HEK293 (cell line): ENCODE measurements at regions not wholly inside any gene's neighbourhood (a gene's known extent, or its start where the extent isn't known, plus 50 kb on each side); places are given as distances from the start of the nearest gene placed in this dataset.

Source experiments
- CTCF ChIA-PET: fragments of 350-600 bp; formaldehyde crosslinking; extraction: SDS; loops from one replicate; lab custom pipeline; 2021; ENCODE audit warnings: antibody characterized with exemption; lab: Yijun Ruan, JAX
- POLR2A ChIA-PET: fragments of 300-600 bp; formaldehyde crosslinking; extraction: SDS; loops from one replicate; lab custom pipeline; 2020; ENCODE audit warnings: antibody characterized with exemption, inconsistent platforms; lab: Yijun Ruan, JAX
- H3K27ac ChIP-seq: fragments of 200-500 bp; sonication (Bioruptor generic); 2 replicates; pipeline ENCODE4 v1.5.1; 2014; ENCODE audit warnings: low read depth, low read length, control low read depth, inconsistent platforms; ENCODE audit errors: extremely low read depth
- H3K36me3 ChIP-seq, 2 experiments: fragments of 200-500 bp in 1 of 2; sonication (Bioruptor generic) in 1 of 2; 1 replicate in 1 of 2; 2 replicates in 1 of 2; pipeline ENCODE4 v1.5.1; 2014 to 2017; ENCODE audit warnings: inconsistent platforms in 2 of 2, low read length in 2 of 2; ENCODE audit not compliant: control insufficient read depth in 2 of 2, insufficient read depth in 1 of 2
- H3K4me1 ChIP-seq: fragments of 200-500 bp; sonication (Bioruptor generic); 2 replicates; pipeline ENCODE4 v1.5.1; 2014; ENCODE audit warnings: mild to moderate bottlenecking, low read length, inconsistent platforms; ENCODE audit not compliant: control insufficient read depth, insufficient read depth
- H3K4me3 ChIP-seq: 2 replicates; pipeline ENCODE4 v1.5.1; 2011; ENCODE audit warnings: low read depth, mild to moderate bottlenecking, control low read depth, low read length, moderate library complexity
- H3K9me3 ChIP-seq: fragments of 200-500 bp; sonication (Bioruptor generic); 2 replicates; pipeline ENCODE4 v1.5.1; 2014; ENCODE audit warnings: low read depth, low read length, inconsistent platforms; ENCODE audit not compliant: control insufficient read depth, insufficient read depth
- GFI1B ChIP-seq: fragments of 450-650 bp; formaldehyde crosslinking; IDR thresholded peaks from 2 replicates; pipeline ENCODE4 v1.5.1; 2016; ENCODE audit warnings: missing biosample characterization, missing genetic modification characterization
- PRDM4 ChIP-seq: fragments of 450-650 bp; formaldehyde crosslinking; IDR thresholded peaks from 2 replicates; pipeline ENCODE4 v1.5.1; 2017; ENCODE audit warnings: missing biosample characterization, missing genetic modification characterization
- SCRT2 ChIP-seq: fragments of 450-650 bp; formaldehyde crosslinking; IDR thresholded peaks from 2 replicates; pipeline ENCODE4 v1.5.1; 2016; ENCODE audit warnings: missing biosample characterization, missing genetic modification characterization
- TRIM28 ChIP-seq: IDR thresholded peaks from 2 replicates; pipeline ENCODE4 v1.6.1; 2011; ENCODE audit warnings: low read length, control low read depth, borderline replicate concordance
- ZNF10 ChIP-seq: fragments of 450-650 bp; formaldehyde crosslinking; IDR thresholded peaks from 2 replicates; pipeline ENCODE4 v1.5.1; 2017; ENCODE audit warnings: missing biosample characterization, missing genetic modification characterization
- ZNF112 ChIP-seq: fragments of 450-650 bp; formaldehyde crosslinking; IDR thresholded peaks from 2 replicates; pipeline ENCODE4 v1.5.0; 2017; ENCODE audit warnings: missing biosample characterization, missing genetic modification characterization
- ZNF16 ChIP-seq: fragments of 450-650 bp; formaldehyde crosslinking; IDR thresholded peaks from 2 replicates; pipeline ENCODE4 v1.5.1; 2016; ENCODE audit warnings: low read depth, missing biosample characterization, missing genetic modification characterization
- ZNF169 ChIP-seq: fragments of 450-650 bp; formaldehyde crosslinking; IDR thresholded peaks from 2 replicates; pipeline ENCODE4 v1.5.1; 2016; ENCODE audit warnings: missing biosample characterization, missing genetic modification characterization
- ZNF391 ChIP-seq: fragments of 450-650 bp; formaldehyde crosslinking; IDR thresholded peaks from 2 replicates; pipeline ENCODE4 v1.5.1; 2016; ENCODE audit warnings: low read depth, missing biosample characterization, missing genetic modification characterization, borderline replicate concordance
- ZNF394 ChIP-seq: fragments of 450-650 bp; formaldehyde crosslinking; IDR thresholded peaks from 2 replicates; pipeline ENCODE4 v1.5.1; 2016; ENCODE audit warnings: missing biosample characterization, missing genetic modification characterization, mild to moderate bottlenecking, moderate library complexity, borderline replicate concordance
- ZNF416 ChIP-seq: fragments of 450-650 bp; formaldehyde crosslinking; IDR thresholded peaks from 2 replicates; pipeline ENCODE4 v1.5.1; 2016; ENCODE audit warnings: missing biosample characterization, missing genetic modification characterization
- ZNF521 ChIP-seq: fragments of 450-650 bp; formaldehyde crosslinking; IDR thresholded peaks from 2 replicates; pipeline ENCODE4 v1.5.1; 2017; ENCODE audit warnings: missing biosample characterization, mild to moderate bottlenecking, missing genetic modification characterization
- ZNF645 ChIP-seq: fragments of 450-650 bp; formaldehyde crosslinking; IDR thresholded peaks from 2 replicates; pipeline ENCODE4; 2016; ENCODE audit warnings: missing biosample characterization, missing genetic modification characterization
- ZNF701 ChIP-seq: fragments of 450-650 bp; formaldehyde crosslinking; IDR thresholded peaks from 2 replicates; pipeline ENCODE4 v1.5.1; 2016; ENCODE audit warnings: missing biosample characterization, missing genetic modification characterization
- ZNF707 ChIP-seq: fragments of 450-650 bp; formaldehyde crosslinking; IDR thresholded peaks from 2 replicates; pipeline ENCODE4 v1.5.1; 2016; ENCODE audit warnings: missing biosample characterization, missing genetic modification characterization
- ZNF76 ChIP-seq: fragments of 450-650 bp; formaldehyde crosslinking; IDR thresholded peaks from 2 replicates; pipeline ENCODE4; 2016; ENCODE audit warnings: low read depth, missing biosample characterization, missing genetic modification characterization, borderline replicate concordance
- ZNF785 ChIP-seq: fragments of 450-650 bp; formaldehyde crosslinking; IDR thresholded peaks from 2 replicates; pipeline ENCODE4 v1.5.1; 2016; ENCODE audit warnings: missing biosample characterization, missing genetic modification characterization
- ZSCAN16 ChIP-seq: fragments of 450-650 bp; formaldehyde crosslinking; IDR thresholded peaks from 2 replicates; pipeline ENCODE4 v1.5.1; 2016; ENCODE audit warnings: missing biosample characterization, missing genetic modification characterization
- TF ChIP-seq, protein P1 (sequence below): fragments of 450-650 bp; formaldehyde crosslinking; IDR thresholded peaks from 2 replicates; pipeline ENCODE4 v1.5.1; 2016; ENCODE audit warnings: missing biosample characterization, missing genetic modification characterization
- TF ChIP-seq, protein P2 (sequence below): fragments of 450-650 bp; formaldehyde crosslinking; IDR thresholded peaks from 2 replicates; pipeline ENCODE4 v1.5.1; 2016; ENCODE audit warnings: missing biosample characterization, missing genetic modification characterization, low read depth

DNA sequence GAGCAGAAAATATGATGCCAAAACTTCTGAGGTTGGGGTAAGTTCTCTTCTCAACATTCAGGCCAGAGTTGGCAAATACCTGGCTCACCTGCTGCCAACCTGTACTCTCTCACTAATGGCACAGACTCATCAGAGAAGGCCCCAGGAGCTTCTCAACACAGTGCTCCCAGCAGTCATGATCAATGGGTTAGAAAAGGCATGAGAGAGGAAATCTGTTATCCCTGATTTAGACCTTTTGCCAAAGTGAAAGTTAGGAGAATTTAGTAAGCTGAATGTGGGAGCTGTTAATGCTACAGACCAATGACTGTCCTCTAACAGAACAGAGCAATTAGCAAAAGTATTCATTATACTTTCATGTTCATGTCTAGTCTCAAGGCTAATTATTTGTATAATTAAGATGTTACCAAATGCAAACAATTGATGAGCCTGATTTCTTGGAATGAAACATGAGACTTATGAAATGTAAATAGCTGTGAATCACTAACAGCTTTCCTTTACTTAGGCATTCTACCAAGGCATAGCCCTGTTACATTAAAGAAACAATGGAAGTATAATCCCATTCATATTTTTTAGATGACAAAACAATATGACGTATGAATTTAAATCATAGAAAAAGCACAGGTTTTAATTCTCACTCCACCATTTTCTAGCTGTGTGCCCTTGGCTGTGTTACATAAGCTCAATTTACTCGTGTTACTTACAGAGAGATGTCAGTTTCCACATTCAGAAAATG, 68.7 kb upstream of the MARCHF10 start:
- POLR2A ChIA-PET: no interaction called here
- TF ChIP-seq ZNF707 (tag by site-specific recombination): no peak
- TF ChIP-seq ZNF76 (tag by site-specific recombination): no peak
- Histone ChIP-seq H3K4me1 (no peaks in the 10 kb centered on the region), H3K9me3 (no peaks in the 10 kb centered on the region), H3K36me3 (no peaks in the 10 kb centered on the region), H3K4me3 (no peak overlapping the region), H3K27ac (no peak overlapping the region)
- CTCF ChIA-PET: interaction anchor here (1.1 kb wide), 1 partner anchor 119 kb away, joined by 3 read pairs; no protein-coding TSS in a partner anchor

- CTCF ChIA-PET: interaction anchor here (1.5 kb wide), 1 partner anchor 92 kb away, joined by 5 read pairs; no protein-coding TSS in a partner anchor
These were observed 67.9 kb upstream of the MARCHF10 start for GRCh38 chr17:62876063-62876462.

DNA sequence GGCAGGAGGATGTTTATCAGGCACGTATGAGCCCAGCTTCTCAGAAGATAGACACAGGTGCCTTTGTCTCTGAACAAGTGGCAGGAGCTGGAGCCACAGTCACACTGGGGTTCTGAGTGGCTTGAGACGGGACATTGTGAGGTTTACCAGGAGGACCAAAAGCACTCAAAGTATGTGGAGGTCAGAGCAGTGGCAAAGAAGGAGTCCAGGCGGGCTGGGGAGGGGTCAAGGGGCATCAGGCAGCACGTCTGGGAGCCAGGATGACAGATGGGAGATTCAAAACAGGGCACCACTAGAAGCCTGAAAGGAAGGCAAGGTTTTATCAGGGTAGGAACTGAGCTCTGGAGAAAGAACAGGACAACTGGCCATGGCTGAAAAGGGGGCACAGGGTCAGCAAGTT, 67.2 kb upstream of the MARCHF10 start:
- H3K4me1 ChIP-seq: no peaks in the 10 kb centered on the region
- POLR2A ChIA-PET: no interaction called here
- no peaks in the 10 kb centered on the region for H3K36me3 ChIP-seq
- H3K27ac ChIP-seq: no peak overlapping the region
- TF ChIP-seq ZNF785: no peak
- no peak for TF ChIP-seq ZNF169
- no peak for TF ChIP-seq ZNF391 (tag by site-specific recombination)
- no peak for TF ChIP-seq ZNF10 (tag by site-specific recombination)
- no peak for TF ChIP-seq ZNF645 (tag by site-specific recombination)
- TF ChIP-seq ZSCAN16 (tag by site-specific recombination): no peak
- no peak for TF ChIP-seq ZNF16 (tag by site-specific recombination)
- H3K9me3 ChIP-seq: no peaks in the 10 kb centered on the region
- CTCF ChIA-PET: interaction anchor here (0.6 to 1.5 kb wide), 2 partner anchors 93 to 169 kb away, joined by 3 to 5 read pairs; no protein-coding TSS in a partner anchor
- no peak overlapping the region for H3K4me3 ChIP-seq

More at GRCh38 chr17:62876063-62876462, 67.9 kb upstream of the MARCHF10 start:
- POLR2A ChIA-PET: no interaction called here
- TF ChIP-seq SCRT2: peak; percentile 54; the same call in 1 of the 2 replicates
- TF ChIP-seq GFI1B: no peak
- H3K4me3 ChIP-seq: no peak overlapping the region
- no peaks in the 10 kb centered on the region for H3K4me1 ChIP-seq
- H3K27ac ChIP-seq: no peak overlapping the region
- no peaks in the 10 kb centered on the region for H3K9me3 ChIP-seq
- no peaks in the 10 kb centered on the region for H3K36me3 ChIP-seq

DNA sequence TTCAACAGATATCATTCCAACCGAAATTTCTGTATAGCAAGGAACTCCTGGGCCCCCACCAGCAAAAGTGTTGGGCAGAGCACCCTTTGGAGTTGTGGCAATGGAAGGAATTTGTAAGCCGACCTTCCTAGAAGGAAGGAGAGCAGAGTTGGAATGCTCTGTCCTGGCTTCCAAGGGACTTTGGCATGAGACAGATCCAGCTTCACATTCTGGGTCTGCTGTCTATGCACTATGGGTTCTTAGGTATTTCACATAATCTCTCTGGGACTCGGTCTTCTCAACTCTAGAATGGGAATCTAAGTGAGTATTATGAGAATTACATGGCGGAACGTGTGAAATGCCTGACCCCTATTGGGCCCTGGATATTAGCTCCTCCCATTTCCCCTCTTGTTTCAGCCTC, 63.2 kb upstream of the MARCHF10 start:
- Histone ChIP-seq H3K9me3 (no peaks in the 10 kb centered on the region), H3K27ac (no peak overlapping the region), H3K4me1 (no peaks in the 10 kb centered on the region), H3K4me3 (no peak overlapping the region), H3K36me3 (no peaks in the 10 kb centered on the region)
- ChIA-PET CTCF (no interaction called here), POLR2A (no interaction called here)
- no peak for TF ChIP-seq ZNF521 (tag by site-specific recombination)
- TF ChIP-seq, protein P1, sequence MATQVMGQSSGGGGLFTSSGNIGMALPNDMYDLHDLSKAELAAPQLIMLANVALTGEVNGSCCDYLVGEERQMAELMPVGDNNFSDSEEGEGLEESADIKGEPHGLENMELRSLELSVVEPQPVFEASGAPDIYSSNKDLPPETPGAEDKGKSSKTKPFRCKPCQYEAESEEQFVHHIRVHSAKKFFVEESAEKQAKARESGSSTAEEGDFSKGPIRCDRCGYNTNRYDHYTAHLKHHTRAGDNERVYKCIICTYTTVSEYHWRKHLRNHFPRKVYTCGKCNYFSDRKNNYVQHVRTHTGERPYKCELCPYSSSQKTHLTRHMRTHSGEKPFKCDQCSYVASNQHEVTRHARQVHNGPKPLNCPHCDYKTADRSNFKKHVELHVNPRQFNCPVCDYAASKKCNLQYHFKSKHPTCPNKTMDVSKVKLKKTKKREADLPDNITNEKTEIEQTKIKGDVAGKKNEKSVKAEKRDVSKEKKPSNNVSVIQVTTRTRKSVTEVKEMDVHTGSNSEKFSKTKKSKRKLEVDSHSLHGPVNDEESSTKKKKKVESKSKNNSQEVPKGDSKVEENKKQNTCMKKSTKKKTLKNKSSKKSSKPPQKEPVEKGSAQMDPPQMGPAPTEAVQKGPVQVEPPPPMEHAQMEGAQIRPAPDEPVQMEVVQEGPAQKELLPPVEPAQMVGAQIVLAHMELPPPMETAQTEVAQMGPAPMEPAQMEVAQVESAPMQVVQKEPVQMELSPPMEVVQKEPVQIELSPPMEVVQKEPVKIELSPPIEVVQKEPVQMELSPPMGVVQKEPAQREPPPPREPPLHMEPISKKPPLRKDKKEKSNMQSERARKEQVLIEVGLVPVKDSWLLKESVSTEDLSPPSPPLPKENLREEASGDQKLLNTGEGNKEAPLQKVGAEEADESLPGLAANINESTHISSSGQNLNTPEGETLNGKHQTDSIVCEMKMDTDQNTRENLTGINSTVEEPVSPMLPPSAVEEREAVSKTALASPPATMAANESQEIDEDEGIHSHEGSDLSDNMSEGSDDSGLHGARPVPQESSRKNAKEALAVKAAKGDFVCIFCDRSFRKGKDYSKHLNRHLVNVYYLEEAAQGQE (tag by site-specific recombination): no peak
- TF ChIP-seq ZNF416: no peak
- no peak for TF ChIP-seq ZNF112 (tag by site-specific recombination)
- TF ChIP-seq ZNF701: no peak
- TF ChIP-seq TRIM28: no peak
- TF ChIP-seq, protein P2, sequence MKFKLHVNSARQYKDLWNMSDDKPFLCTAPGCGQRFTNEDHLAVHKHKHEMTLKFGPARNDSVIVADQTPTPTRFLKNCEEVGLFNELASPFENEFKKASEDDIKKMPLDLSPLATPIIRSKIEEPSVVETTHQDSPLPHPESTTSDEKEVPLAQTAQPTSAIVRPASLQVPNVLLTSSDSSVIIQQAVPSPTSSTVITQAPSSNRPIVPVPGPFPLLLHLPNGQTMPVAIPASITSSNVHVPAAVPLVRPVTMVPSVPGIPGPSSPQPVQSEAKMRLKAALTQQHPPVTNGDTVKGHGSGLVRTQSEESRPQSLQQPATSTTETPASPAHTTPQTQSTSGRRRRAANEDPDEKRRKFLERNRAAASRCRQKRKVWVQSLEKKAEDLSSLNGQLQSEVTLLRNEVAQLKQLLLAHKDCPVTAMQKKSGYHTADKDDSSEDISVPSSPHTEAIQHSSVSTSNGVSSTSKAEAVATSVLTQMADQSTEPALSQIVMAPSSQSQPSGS: no peak
- no peak for TF ChIP-seq PRDM4 (tag by site-specific recombination)
- TF ChIP-seq ZNF394: no peak
